Fibroblast of lung (primary cell): ENCODE measurements at regions not wholly inside any gene's neighbourhood (a gene's known extent, or its start where the extent isn't known, plus 50 kb on each side); places are given as distances from the start of the nearest gene placed in this dataset.

Source experiments
- DNase-seq, 2 donors: peaks; one replicate each; pipeline versions ENCODE4 v3.0.0 to v3.0.0-alpha.2; 2010; ENCODE audit warnings: low read depth in 2 of 2
- H2AFZ ChIP-seq: 2 replicates; pipeline ENCODE4 v1.5.1; 2012; ENCODE audit warnings: low read length, control low read depth, inconsistent platforms
- H3K27ac ChIP-seq: 2 replicates; pipeline ENCODE4 v1.5.1; 2011; ENCODE audit warnings: low read length, control low read depth; ENCODE audit not compliant: insufficient read depth
- H3K27me3 ChIP-seq: 2 replicates; pipeline ENCODE4 v1.5.1; 2011; ENCODE audit warnings: mild to moderate bottlenecking, low read length; ENCODE audit not compliant: control insufficient read depth, insufficient read depth
- H3K36me3 ChIP-seq: 2 replicates; pipeline ENCODE4 v1.5.1; 2011; ENCODE audit warnings: low read length; ENCODE audit not compliant: control insufficient read depth, insufficient read depth
- H3K4me1 ChIP-seq: 2 replicates; pipeline ENCODE4 v1.5.1; 2011; ENCODE audit warnings: low read length; ENCODE audit not compliant: control insufficient read depth, insufficient read depth; ENCODE audit errors: extremely low read depth
- H3K4me2 ChIP-seq: 2 replicates; pipeline ENCODE4 v1.5.1; 2011; ENCODE audit warnings: low read length, control low read depth; ENCODE audit not compliant: insufficient read depth; ENCODE audit errors: extremely low read depth
- H3K4me3 ChIP-seq, 4 experiments: fragments of 200-600 bp in 1 of 4; sonication (generic) in 1 of 4; replicated peaks in 1 of 4; 2 replicates each; pipeline ENCODE4 v1.5.1; 2011 to 2016; ENCODE audit warnings: low read length in 4 of 4, low read depth in 3 of 4, mild to moderate bottlenecking in 3 of 4, control low read depth in 2 of 4, inconsistent platforms in 1 of 4, mixed read lengths in 1 of 4; ENCODE audit not compliant: insufficient read depth in 1 of 4; ENCODE audit errors: control extremely low read depth in 1 of 4
- H3K79me2 ChIP-seq: 2 replicates; pipeline ENCODE4 v1.5.1; 2012; ENCODE audit warnings: mild to moderate bottlenecking, low read length, inconsistent platforms; ENCODE audit not compliant: control insufficient read depth, insufficient read depth
- H3K9ac ChIP-seq: 2 replicates; pipeline ENCODE4 v1.5.1; 2011; ENCODE audit warnings: mild to moderate bottlenecking, low read length, control low read depth; ENCODE audit not compliant: insufficient read depth
- H3K9me3 ChIP-seq: 2 replicates; pipeline ENCODE4 v1.5.1; 2012; ENCODE audit warnings: low read depth, low read length; ENCODE audit not compliant: control insufficient read depth, insufficient read depth
- H4K20me1 ChIP-seq: 2 replicates; pipeline ENCODE4 v1.5.1; 2011; ENCODE audit warnings: low read length; ENCODE audit not compliant: control insufficient read depth, insufficient read depth; ENCODE audit errors: extremely low read depth
- EZH2 ChIP-seq: IDR thresholded peaks from 2 replicates; pipeline ENCODE4 v1.5.1; 2012; ENCODE audit warnings: low read length, control low read depth, mild to moderate bottlenecking; ENCODE audit errors: missing control alignments
- TF ChIP-seq, protein P1 (sequence below), 2 donors: IDR thresholded peaks in 1 of 2; conservative IDR thresholded peaks in 1 of 2; 1 replicate in 1 of 2; 2 replicates in 1 of 2; pipeline ENCODE4 v1.5.1; 2011 to 2012; ENCODE audit warnings: low read length in 2 of 2, control low read depth in 1 of 2, inconsistent platforms in 1 of 2, low read depth in 1 of 2, mild to moderate bottlenecking in 1 of 2

DNA sequence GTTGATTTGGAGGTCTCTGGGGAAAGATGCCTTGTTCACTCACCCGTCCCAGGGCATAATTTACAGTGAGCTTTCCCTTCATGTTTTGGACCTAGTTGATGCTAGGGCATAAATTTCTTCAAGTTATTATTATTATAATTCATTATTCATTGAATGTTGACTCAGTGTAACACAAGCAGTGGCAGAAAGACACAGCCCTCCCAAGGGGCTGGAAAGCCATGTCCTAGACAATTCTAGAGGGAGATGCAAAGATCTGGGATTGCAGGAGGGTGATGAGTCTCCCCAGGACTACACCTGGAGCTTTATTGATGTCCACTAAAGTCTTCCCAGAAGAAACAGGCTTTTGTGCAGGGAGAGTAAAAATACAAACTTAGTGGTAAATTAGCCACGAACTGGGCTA lies 322.0 kb upstream of the MOCS1 start:
- Histone ChIP-seq H3K4me3 (no peak overlapping the region), H3K27me3 (no peaks in the 10 kb centered on the region)
- TF ChIP-seq EZH2: no peak
- TF ChIP-seq, protein P1, sequence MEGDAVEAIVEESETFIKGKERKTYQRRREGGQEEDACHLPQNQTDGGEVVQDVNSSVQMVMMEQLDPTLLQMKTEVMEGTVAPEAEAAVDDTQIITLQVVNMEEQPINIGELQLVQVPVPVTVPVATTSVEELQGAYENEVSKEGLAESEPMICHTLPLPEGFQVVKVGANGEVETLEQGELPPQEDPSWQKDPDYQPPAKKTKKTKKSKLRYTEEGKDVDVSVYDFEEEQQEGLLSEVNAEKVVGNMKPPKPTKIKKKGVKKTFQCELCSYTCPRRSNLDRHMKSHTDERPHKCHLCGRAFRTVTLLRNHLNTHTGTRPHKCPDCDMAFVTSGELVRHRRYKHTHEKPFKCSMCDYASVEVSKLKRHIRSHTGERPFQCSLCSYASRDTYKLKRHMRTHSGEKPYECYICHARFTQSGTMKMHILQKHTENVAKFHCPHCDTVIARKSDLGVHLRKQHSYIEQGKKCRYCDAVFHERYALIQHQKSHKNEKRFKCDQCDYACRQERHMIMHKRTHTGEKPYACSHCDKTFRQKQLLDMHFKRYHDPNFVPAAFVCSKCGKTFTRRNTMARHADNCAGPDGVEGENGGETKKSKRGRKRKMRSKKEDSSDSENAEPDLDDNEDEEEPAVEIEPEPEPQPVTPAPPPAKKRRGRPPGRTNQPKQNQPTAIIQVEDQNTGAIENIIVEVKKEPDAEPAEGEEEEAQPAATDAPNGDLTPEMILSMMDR (conservative IDR thresholded peaks at IDR 0.05 in 1 of 2, IDR thresholded peaks at IDR 0.05 in 1 of 2; ENCODE audit: low read depth in 1 of 2, low read length in 2 of 2): no peak

DNA sequence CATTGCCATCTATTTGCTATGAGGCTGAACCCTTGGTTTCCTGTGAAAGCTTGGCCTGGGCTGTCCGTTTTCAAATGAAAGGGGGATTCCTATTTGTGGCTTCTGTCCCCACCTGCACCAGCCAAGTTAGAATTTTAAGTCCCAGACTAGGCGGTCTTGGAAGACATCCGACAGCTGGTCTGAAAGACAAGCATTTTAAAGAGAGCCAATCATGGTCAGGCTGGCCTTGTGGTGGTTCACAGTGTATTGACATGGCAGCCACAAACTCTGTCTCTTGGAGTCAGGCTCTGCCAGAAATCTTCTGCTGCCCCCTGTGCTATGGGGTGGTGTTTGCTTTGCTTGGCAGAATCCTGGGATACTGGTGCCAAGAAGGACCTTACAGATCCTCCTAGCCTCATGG lies 319.2 kb upstream of the MOCS1 start:
- H3K27me3 ChIP-seq: no peaks in the 10 kb centered on the region
- H3K9ac ChIP-seq: no peak overlapping the region
- no peaks in the 10 kb centered on the region for H3K79me2 ChIP-seq
- no peaks in the 10 kb centered on the region for H3K4me1 ChIP-seq
- no peak overlapping the region for H2AFZ ChIP-seq
- DNase-seq: no peak
- no peak overlapping the region for H3K4me2 ChIP-seq
- TF ChIP-seq EZH2: no peak
- TF ChIP-seq, protein P1 (conservative IDR thresholded peaks at IDR 0.05 in 1 of 2, IDR thresholded peaks at IDR 0.05 in 1 of 2; ENCODE audit: low read depth in 1 of 2, low read length in 2 of 2): no peak
- no peak overlapping the region for H3K4me3 ChIP-seq
- no peaks in the 10 kb centered on the region for H4K20me1 ChIP-seq
- H3K9me3 ChIP-seq: no peaks in the 10 kb centered on the region
- H3K27ac ChIP-seq: no peak overlapping the region
- no peaks in the 10 kb centered on the region for H3K36me3 ChIP-seq

More for the DNA sequence above, 322.0 kb upstream of the MOCS1 start:
- H3K9ac ChIP-seq: no peak overlapping the region
- no peaks in the 10 kb centered on the region for H3K79me2 ChIP-seq
- H4K20me1 ChIP-seq: no peaks in the 10 kb centered on the region
- no peaks in the 10 kb centered on the region for H3K9me3 ChIP-seq
- no peak overlapping the region for H2AFZ ChIP-seq
- no peaks in the 10 kb centered on the region for H3K4me1 ChIP-seq
- no peaks in the 10 kb centered on the region for H3K36me3 ChIP-seq
- H3K27ac ChIP-seq: no peak overlapping the region
- no peak for DNase-seq
- H3K4me2 ChIP-seq: no peak overlapping the region

DNA sequence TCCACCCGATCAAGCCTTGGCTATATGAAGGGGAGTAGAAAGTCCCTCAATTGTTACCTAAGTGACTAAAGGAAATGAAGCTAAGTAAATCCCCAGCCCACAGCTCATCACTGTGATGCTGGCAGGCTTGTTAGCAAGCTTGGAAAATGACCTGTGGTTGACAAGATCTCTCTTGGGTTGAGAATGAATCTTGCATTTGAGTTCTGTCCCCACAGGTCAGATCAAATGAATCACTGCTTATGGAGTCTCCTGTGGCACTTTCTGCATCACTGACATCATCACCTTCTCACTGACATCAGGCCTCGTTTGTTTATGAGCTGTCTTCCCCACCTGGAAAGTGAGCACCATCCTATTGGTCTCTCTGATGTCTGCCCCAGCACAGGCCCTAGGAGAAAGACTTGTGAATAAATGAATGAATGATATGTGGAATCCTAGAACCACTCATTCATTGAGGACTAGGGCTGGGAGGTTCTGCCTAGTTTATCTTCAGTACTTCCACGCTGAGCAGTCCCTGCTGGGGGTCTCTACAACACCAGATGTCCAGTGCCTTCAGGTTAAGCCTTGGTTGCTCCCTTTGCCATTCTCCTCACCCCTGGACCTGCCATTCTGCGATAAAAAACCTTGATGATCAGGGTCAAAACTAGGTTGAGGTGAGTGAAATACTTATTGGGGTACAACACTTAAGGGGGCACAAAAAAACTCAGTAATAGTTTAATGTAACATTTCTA lies 318.4 kb upstream of the MOCS1 start:
- H3K36me3 ChIP-seq: no peaks in the 10 kb centered on the region
- H3K9me3 ChIP-seq: no peaks in the 10 kb centered on the region
- no peak overlapping the region for H3K4me2 ChIP-seq
- no peak for DNase-seq
- no peak overlapping the region for H2AFZ ChIP-seq
- H3K79me2 ChIP-seq: no peaks in the 10 kb centered on the region
- H3K4me3 ChIP-seq: no peak overlapping the region
- H3K9ac ChIP-seq: no peak overlapping the region
- H4K20me1 ChIP-seq: no peaks in the 10 kb centered on the region
- no peaks in the 10 kb centered on the region for H3K4me1 ChIP-seq
- no peaks in the 10 kb centered on the region for H3K27me3 ChIP-seq
- TF ChIP-seq EZH2: no peak
- TF ChIP-seq, protein P1 (conservative IDR thresholded peaks at IDR 0.05 in 1 of 2, IDR thresholded peaks at IDR 0.05 in 1 of 2; ENCODE audit: low read depth in 1 of 2, low read length in 2 of 2): no peak
- H3K27ac ChIP-seq: no peak overlapping the region
